ENCODE measurements at regions not wholly inside any gene's neighbourhood (a gene's known extent, or its start where the extent isn't known, plus 50 kb on each side); places are given as distances from the start of the nearest gene placed in this dataset.

GRCh38 chr9:2420543-2420942 lies 201.0 kb upstream of the VLDLR start:
- Histone ChIP-seq H2AFZ (ENCODE audit: low read length) (no peak overlapping the region), H3K9ac (ENCODE audit: insufficient read depth, low read length) (no peak overlapping the region), H3K27ac (ENCODE audit: insufficient read depth, low read length) (no peak overlapping the region), H3K4me3 (replicated peaks in 1 of 4; ENCODE audit: control extremely low read depth in 1 of 4, insufficient read depth in 1 of 4, low read depth in 3 of 4, low read length in 4 of 4) (no peak overlapping the region), H3K36me3 (ENCODE audit: control insufficient read depth, insufficient read depth, low read length) (no peaks in the 10 kb centered on the region), H4K20me1 (ENCODE audit: control insufficient read depth, extremely low read depth, insufficient read depth, low read length) (no peaks in the 10 kb centered on the region), H3K27me3 (ENCODE audit: control insufficient read depth, insufficient read depth, low read length) (no peaks in the 10 kb centered on the region), H3K4me2 (ENCODE audit: extremely low read depth, insufficient read depth, low read length) (no peak overlapping the region), H3K79me2 (ENCODE audit: control insufficient read depth, insufficient read depth, low read length) (no peaks in the 10 kb centered on the region), H3K9me3 (ENCODE audit: control insufficient read depth, insufficient read depth, low read depth, low read length) (no peaks in the 10 kb centered on the region), H3K4me1 (ENCODE audit: control insufficient read depth, extremely low read depth, insufficient read depth, low read length) (no peaks in the 10 kb centered on the region)
- TF ChIP-seq EZH2 (IDR thresholded peaks at IDR 0.05; ENCODE audit: low read length, missing control alignments) (no peak), CTCF (conservative IDR thresholded peaks at IDR 0.05 in 1 of 2, IDR thresholded peaks at IDR 0.05 in 1 of 2; ENCODE audit: low read depth in 1 of 2, low read length in 2 of 2) (no peak)
- no peak for DNase-seq (ENCODE audit: low read depth in 2 of 2)

- peak; percentile 29 to 75 for DNase-seq (ENCODE audit: low read depth in 2 of 2)
Measured at GRCh38 chr9:2424619-2425033, 197.0 kb upstream of the VLDLR start.

GRCh38 chr9:2425676-2426075 lies 195.9 kb upstream of the VLDLR start:
- no peak overlapping the region for H3K4me3 ChIP-seq (replicated peaks in 1 of 4; ENCODE audit: control extremely low read depth in 1 of 4, insufficient read depth in 1 of 4, low read depth in 3 of 4, low read length in 4 of 4)
- no peak overlapping the region for H3K27ac ChIP-seq (ENCODE audit: insufficient read depth, low read length)
- no peak overlapping the region for H3K4me2 ChIP-seq (ENCODE audit: extremely low read depth, insufficient read depth, low read length)
- no peak overlapping the region for H2AFZ ChIP-seq (ENCODE audit: low read length)
- no peaks in the 10 kb centered on the region for H3K9me3 ChIP-seq (ENCODE audit: control insufficient read depth, insufficient read depth, low read depth, low read length)
- TF ChIP-seq EZH2 (IDR thresholded peaks at IDR 0.05; ENCODE audit: low read length, missing control alignments) = no peak
- TF ChIP-seq CTCF (conservative IDR thresholded peaks at IDR 0.05 in 1 of 2, IDR thresholded peaks at IDR 0.05 in 1 of 2; ENCODE audit: low read depth in 1 of 2, low read length in 2 of 2) = no peak
- H3K79me2 ChIP-seq (ENCODE audit: control insufficient read depth, insufficient read depth, low read length) = no peaks in the 10 kb centered on the region
- no peaks in the 10 kb centered on the region for H3K36me3 ChIP-seq (ENCODE audit: control insufficient read depth, insufficient read depth, low read length)
- H4K20me1 ChIP-seq (ENCODE audit: control insufficient read depth, extremely low read depth, insufficient read depth, low read length) = no peaks in the 10 kb centered on the region
- H3K27me3 ChIP-seq (ENCODE audit: control insufficient read depth, insufficient read depth, low read length) = no peaks in the 10 kb centered on the region
- DNase-seq (ENCODE audit: low read depth in 2 of 2) = peak in 1 of 2 donors; percentile 19
- H3K4me1 ChIP-seq (ENCODE audit: control insufficient read depth, extremely low read depth, insufficient read depth, low read length) = no peaks in the 10 kb centered on the region
- H3K9ac ChIP-seq (ENCODE audit: insufficient read depth, low read length) = no peak overlapping the region

More at GRCh38 chr9:2424619-2425033, 197.0 kb upstream of the VLDLR start:
- Histone ChIP-seq H2AFZ (ENCODE audit: low read length) (no peak overlapping the region), H3K4me2 (ENCODE audit: extremely low read depth, insufficient read depth, low read length) (no peak overlapping the region), H4K20me1 (ENCODE audit: control insufficient read depth, extremely low read depth, insufficient read depth, low read length) (no peaks in the 10 kb centered on the region), H3K9ac (ENCODE audit: insufficient read depth, low read length) (no peak overlapping the region), H3K9me3 (ENCODE audit: control insufficient read depth, insufficient read depth, low read depth, low read length) (no peaks in the 10 kb centered on the region), H3K27me3 (ENCODE audit: control insufficient read depth, insufficient read depth, low read length) (no peaks in the 10 kb centered on the region), H3K4me3 (replicated peaks in 1 of 4; ENCODE audit: control extremely low read depth in 1 of 4, insufficient read depth in 1 of 4, low read depth in 3 of 4, low read length in 4 of 4) (no peak overlapping the region), H3K79me2 (ENCODE audit: control insufficient read depth, insufficient read depth, low read length) (no peaks in the 10 kb centered on the region), H3K36me3 (ENCODE audit: control insufficient read depth, insufficient read depth, low read length) (no peaks in the 10 kb centered on the region), H3K4me1 (ENCODE audit: control insufficient read depth, extremely low read depth, insufficient read depth, low read length) (no peaks in the 10 kb centered on the region), H3K27ac (ENCODE audit: insufficient read depth, low read length) (no peak overlapping the region)
- TF ChIP-seq EZH2 (IDR thresholded peaks at IDR 0.05; ENCODE audit: low read length, missing control alignments) (no peak), CTCF (conservative IDR thresholded peaks at IDR 0.05 in 1 of 2, IDR thresholded peaks at IDR 0.05 in 1 of 2; ENCODE audit: low read depth in 1 of 2, low read length in 2 of 2) (no peak)

Data from fibroblast of lung (primary cell).